Epithelial cell of proximal tubule (primary cell): ENCODE measurements at regions not wholly inside any gene's neighbourhood (a gene's known extent, or its start where the extent isn't known, plus 50 kb on each side); places are given as distances from the start of the nearest gene placed in this dataset.

ENCODE experiments used
- DNase-seq: peaks from one replicate; pipeline ENCODE4 v3.0.0-alpha.2; 2011; ENCODE audit warnings: low read depth
- H3K4me3 ChIP-seq: 2 replicates; pipeline ENCODE4 v1.5.1; 2011; ENCODE audit warnings: low read depth, mild to moderate bottlenecking, low read length
- CTCF ChIP-seq: conservative IDR thresholded peaks from 2 replicates; pipeline ENCODE4 v1.5.1; 2012; ENCODE audit warnings: low read depth, mild to moderate bottlenecking, low read length

- no peak for DNase-seq
- H3K4me3 ChIP-seq = no peak overlapping the region
- no peak for TF ChIP-seq CTCF
These were observed 276.4 kb downstream of the HRH4 start for GRCh38 chr18:24736662-24737330.

- TF ChIP-seq CTCF = no peak
- H3K4me3 ChIP-seq = no peak overlapping the region
- DNase-seq = no peak
These were observed 280.4 kb downstream of the HRH4 start for GRCh38 chr18:24740829-24741228.

- DNase-seq = no peak
- TF ChIP-seq CTCF = no peak
- H3K4me3 ChIP-seq = no peak overlapping the region
These were observed 280.9 kb downstream of the HRH4 start for GRCh38 chr18:24741321-24741720.

- DNase-seq = no peak
- no peak for TF ChIP-seq CTCF
- no peak overlapping the region for H3K4me3 ChIP-seq
These were observed 281.7 kb downstream of the HRH4 start for GRCh38 chr18:24741965-24742724.

- DNase-seq = no peak
- TF ChIP-seq CTCF = no peak
- H3K4me3 ChIP-seq = no peak overlapping the region
These were observed 294.3 kb downstream of the HRH4 start for GRCh38 chr18:24754583-24755253.

GRCh38 chr18:24756385-24756784, 295.9 kb downstream of the HRH4 start:
- no peak for TF ChIP-seq CTCF
- no peak for DNase-seq
- no peak overlapping the region for H3K4me3 ChIP-seq
